ENCODE measurements at regions not wholly inside any gene's neighbourhood (a gene's known extent, or its start where the extent isn't known, plus 50 kb on each side); places are given as distances from the start of the nearest gene placed in this dataset.

GRCh38 chr10:101290431-101290830, 61.2 kb upstream of the LBX1 start:
- TF ChIP-seq CTCF (IDR thresholded peaks at IDR 0.05 in 8 of 11, conservative IDR thresholded peaks at IDR 0.05 in 3 of 11), result no peak
- no peak for TF ChIP-seq POLR2AphosphoS5 (IDR thresholded peaks at IDR 0.05)

Measured in spleen (tissue), 7 donors.